GM12878 (cell line): ENCODE measurements at regions not wholly inside any gene's neighbourhood (a gene's known extent, or its start where the extent isn't known, plus 50 kb on each side); places are given as distances from the start of the nearest gene placed in this dataset.

Source experiments
- BHLHE40 ChIP-seq, 2 experiments: fragments of 450-650 bp in 1 of 2; IDR thresholded peaks; 2 replicates each; pipeline ENCODE4 v1.6.1; 2011 to 2017; ENCODE audit warnings: low read depth in 2 of 2, borderline replicate concordance in 1 of 2, improper control_type of control experiment in 1 of 2, low read length in 1 of 2, mild to moderate bottlenecking in 1 of 2
- BMI1 ChIP-seq: fragments of 450-650 bp; IDR thresholded peaks from 2 replicates; pipeline ENCODE4 v1.6.1; 2016; ENCODE audit warnings: mild to moderate bottlenecking, moderate library complexity, borderline replicate concordance
- CBFB ChIP-seq: IDR thresholded peaks from 2 replicates; pipeline ENCODE4 v1.6.1; 2016; ENCODE audit warnings: antibody characterized with exemption, low read depth
- CEBPB ChIP-seq, 2 experiments: fragments of 150-350 bp in 1 of 2; IDR thresholded peaks; 2 replicates each; pipeline ENCODE4 v1.6.1; 2012 to 2014; ENCODE audit warnings: low read depth in 2 of 2, low read length in 2 of 2, borderline replicate concordance in 1 of 2, inconsistent platforms in 1 of 2
- CREB1 ChIP-seq: IDR thresholded peaks from 2 replicates; pipeline ENCODE4 v1.6.1; 2012; ENCODE audit warnings: low read depth, mild to moderate bottlenecking, inconsistent platforms
- GABPA ChIP-seq: IDR thresholded peaks from 2 replicates; pipeline ENCODE4 v1.6.1; 2014; ENCODE audit warnings: antibody characterized with exemption, low read depth, mild to moderate bottlenecking, inconsistent platforms
- IKZF2 ChIP-seq, 2 experiments: fragments of 450-650 bp; IDR thresholded peaks; 2 replicates each; pipeline ENCODE4 v1.6.1; 2017; ENCODE audit warnings: mild to moderate bottlenecking in 2 of 2, moderate library complexity in 2 of 2
- KLF5 ChIP-seq: fragments of 450-650 bp; IDR thresholded peaks from 2 replicates; pipeline ENCODE4 v1.6.1; 2014; ENCODE audit warnings: mild to moderate bottlenecking; ENCODE audit not compliant: partially characterized antibody
- MEF2B ChIP-seq: fragments of 450-650 bp; IDR thresholded peaks from 2 replicates; pipeline ENCODE4 v1.6.1; 2018; ENCODE audit warnings: mild to moderate bottlenecking, moderate library complexity; ENCODE audit not compliant: partially characterized antibody, poor library complexity, severe bottlenecking
- NBN ChIP-seq: fragments of 450-650 bp; IDR thresholded peaks from 2 replicates; pipeline ENCODE4 v1.6.1; 2016
- NFIC ChIP-seq: IDR thresholded peaks from 2 replicates; pipeline ENCODE4 v1.6.1; 2012; ENCODE audit warnings: low read depth, mild to moderate bottlenecking, inconsistent platforms, low read length, moderate library complexity
- PML ChIP-seq: IDR thresholded peaks from 2 replicates; pipeline ENCODE4 v1.6.1; 2012; ENCODE audit warnings: low read length, inconsistent platforms
- POLR2AphosphoS2 ChIP-seq: IDR thresholded peaks from 2 replicates; pipeline ENCODE4 v1.6.1; 2011; ENCODE audit warnings: low read depth, mild to moderate bottlenecking, low read length, improper control_type of control experiment, moderate library complexity
- RBBP5 ChIP-seq: fragments of 200-600 bp; sonication (generic); conservative IDR thresholded peaks from 2 replicates; pipeline ENCODE4 v1.6.1; 2016
- RCOR1 ChIP-seq: conservative IDR thresholded peaks from 2 replicates; pipeline ENCODE4 v1.6.1; 2012; ENCODE audit warnings: low read depth, low read length, improper control_type of control experiment
- YBX1 ChIP-seq: fragments of 450-650 bp; IDR thresholded peaks from 2 replicates; pipeline ENCODE4 v1.6.1; 2016; ENCODE audit warnings: antibody characterized with exemption
- ZNF217 ChIP-seq: fragments of 450-650 bp; IDR thresholded peaks from 2 replicates; pipeline ENCODE4 v1.6.1; 2017; ENCODE audit warnings: antibody characterized with exemption, mild to moderate bottlenecking
- ZNF24 ChIP-seq: fragments of 450-650 bp; IDR thresholded peaks from 2 replicates; pipeline ENCODE4 v1.6.1; 2017; ENCODE audit warnings: antibody characterized with exemption, mild to moderate bottlenecking
- TF ChIP-seq, protein P1 (sequence below): fragments of 450-650 bp; IDR thresholded peaks from 2 replicates; pipeline ENCODE4 v1.6.1; 2016; ENCODE audit warnings: mild to moderate bottlenecking
- TF ChIP-seq, protein P2 (sequence below): fragments of 450-650 bp; IDR thresholded peaks from 2 replicates; pipeline ENCODE4 v1.6.1; 2018; ENCODE audit warnings: borderline replicate concordance, mild to moderate bottlenecking; ENCODE audit not compliant: partially characterized antibody
- TF ChIP-seq, protein P3 (sequence below): IDR thresholded peaks from 2 replicates; pipeline ENCODE4 v1.6.1; 2011; ENCODE audit warnings: mild to moderate bottlenecking, low read depth, low read length, moderate library complexity; ENCODE audit not compliant: insufficient replicate concordance

GRCh38 chr12:14157088-14157747 lies 175.8 kb upstream of the GRIN2B start (continued):
- TF ChIP-seq BMI1 = peak; percentile 89
- TF ChIP-seq KLF5 = peak; percentile 5
- peak; percentile 92 for TF ChIP-seq NBN
- TF ChIP-seq RBBP5 = no peak
- TF ChIP-seq, protein P1, sequence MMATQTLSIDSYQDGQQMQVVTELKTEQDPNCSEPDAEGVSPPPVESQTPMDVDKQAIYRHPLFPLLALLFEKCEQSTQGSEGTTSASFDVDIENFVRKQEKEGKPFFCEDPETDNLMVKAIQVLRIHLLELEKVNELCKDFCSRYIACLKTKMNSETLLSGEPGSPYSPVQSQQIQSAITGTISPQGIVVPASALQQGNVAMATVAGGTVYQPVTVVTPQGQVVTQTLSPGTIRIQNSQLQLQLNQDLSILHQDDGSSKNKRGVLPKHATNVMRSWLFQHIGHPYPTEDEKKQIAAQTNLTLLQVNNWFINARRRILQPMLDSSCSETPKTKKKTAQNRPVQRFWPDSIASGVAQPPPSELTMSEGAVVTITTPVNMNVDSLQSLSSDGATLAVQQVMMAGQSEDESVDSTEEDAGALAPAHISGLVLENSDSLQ = peak; percentile 89
- TF ChIP-seq, protein P2, sequence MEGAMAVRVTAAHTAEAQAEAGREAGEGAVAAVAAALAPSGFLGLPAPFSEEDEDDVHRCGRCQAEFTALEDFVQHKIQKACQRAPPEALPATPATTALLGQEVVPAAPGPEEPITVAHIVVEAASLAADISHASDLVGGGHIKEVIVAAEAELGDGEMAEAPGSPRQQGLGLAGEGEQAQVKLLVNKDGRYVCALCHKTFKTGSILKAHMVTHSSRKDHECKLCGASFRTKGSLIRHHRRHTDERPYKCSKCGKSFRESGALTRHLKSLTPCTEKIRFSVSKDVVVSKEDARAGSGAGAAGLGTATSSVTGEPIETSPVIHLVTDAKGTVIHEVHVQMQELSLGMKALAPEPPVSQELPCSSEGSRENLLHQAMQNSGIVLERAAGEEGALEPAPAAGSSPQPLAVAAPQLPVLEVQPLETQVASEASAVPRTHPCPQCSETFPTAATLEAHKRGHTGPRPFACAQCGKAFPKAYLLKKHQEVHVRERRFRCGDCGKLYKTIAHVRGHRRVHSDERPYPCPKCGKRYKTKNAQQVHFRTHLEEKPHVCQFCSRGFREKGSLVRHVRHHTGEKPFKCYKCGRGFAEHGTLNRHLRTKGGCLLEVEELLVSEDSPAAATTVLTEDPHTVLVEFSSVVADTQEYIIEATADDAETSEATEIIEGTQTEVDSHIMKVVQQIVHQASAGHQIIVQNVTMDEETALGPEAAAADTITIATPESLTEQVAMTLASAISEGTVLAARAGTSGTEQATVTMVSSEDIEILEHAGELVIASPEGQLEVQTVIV = no peak
- peak; percentile 40; the same call in 1 of the 2 replicates for TF ChIP-seq CREB1
- TF ChIP-seq, protein P3, sequence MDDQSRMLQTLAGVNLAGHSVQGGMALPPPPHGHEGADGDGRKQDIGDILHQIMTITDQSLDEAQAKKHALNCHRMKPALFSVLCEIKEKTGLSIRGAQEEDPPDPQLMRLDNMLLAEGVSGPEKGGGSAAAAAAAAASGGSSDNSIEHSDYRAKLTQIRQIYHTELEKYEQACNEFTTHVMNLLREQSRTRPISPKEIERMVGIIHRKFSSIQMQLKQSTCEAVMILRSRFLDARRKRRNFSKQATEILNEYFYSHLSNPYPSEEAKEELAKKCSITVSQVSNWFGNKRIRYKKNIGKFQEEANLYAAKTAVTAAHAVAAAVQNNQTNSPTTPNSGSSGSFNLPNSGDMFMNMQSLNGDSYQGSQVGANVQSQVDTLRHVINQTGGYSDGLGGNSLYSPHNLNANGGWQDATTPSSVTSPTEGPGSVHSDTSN = peak; percentile 78
- 0 out of 2 replicates have a peak, but pooled peaks have one; percentile 24 for TF ChIP-seq GABPA
- TF ChIP-seq PML = peak; percentile 66; the same call in 1 of the 2 replicates
- peak; percentile 83; the same call in 1 of the 2 replicates for TF ChIP-seq RCOR1
- TF ChIP-seq MEF2B = peak; percentile 76
- TF ChIP-seq POLR2AphosphoS2 = no peak
- TF ChIP-seq NFIC = peak; percentile 97
- TF ChIP-seq IKZF2 (IDR thresholded peaks at IDR 0.05) = peak; percentile 92 to 94; a peak in 3 of 4 replicates
- peak; percentile 90 for TF ChIP-seq ZNF217
- peak; percentile 98 for TF ChIP-seq ZNF24
- TF ChIP-seq BHLHE40 (IDR thresholded peaks at IDR 0.05; ENCODE audit: borderline replicate concordance in 1 of 2, low read depth in 2 of 2, low read length in 1 of 2) = peak; percentile 81 to 86
- no peak for TF ChIP-seq YBX1
- peak in 1 of 2 experiments; percentile 53; a peak in 1 of 4 replicates for TF ChIP-seq CEBPB (IDR thresholded peaks at IDR 0.05; ENCODE audit: borderline replicate concordance in 1 of 2, low read depth in 2 of 2, low read length in 2 of 2)
- peak; percentile 74 for TF ChIP-seq CBFB
